Osteocyte (in vitro differentiated cells): ENCODE measurements at regions not wholly inside any gene's neighbourhood (a gene's known extent, or its start where the extent isn't known, plus 50 kb on each side); places are given as distances from the start of the nearest gene placed in this dataset.

ENCODE experiments used
- DNase-seq: peaks from one replicate; pipeline ENCODE4 v3.0.0; 2021; ENCODE audit warnings: mixed read lengths; ENCODE audit not compliant: unreplicated experiment; ENCODE audit errors: extremely low spot score
- H3K27ac Mint-ChIP-seq: one replicate; pipeline ENCODE4 v1.8.0; 2021; ENCODE audit warnings: mild to moderate bottlenecking, mixed read lengths; ENCODE audit not compliant: unreplicated experiment
- H3K27me3 Mint-ChIP-seq: one replicate; pipeline ENCODE4 v1.8.0; 2021; ENCODE audit warnings: mixed read lengths; ENCODE audit not compliant: unreplicated experiment
- H3K36me3 Mint-ChIP-seq: one replicate; pipeline ENCODE4 v1.8.0; 2021; ENCODE audit warnings: mixed read lengths; ENCODE audit not compliant: unreplicated experiment
- H3K4me1 Mint-ChIP-seq: one replicate; pipeline ENCODE4 v1.8.0; 2021; ENCODE audit warnings: mixed read lengths; ENCODE audit not compliant: unreplicated experiment
- H3K4me3 Mint-ChIP-seq: one replicate; pipeline ENCODE4 v1.8.0; 2021; ENCODE audit warnings: mild to moderate bottlenecking, moderate library complexity, mixed read lengths; ENCODE audit not compliant: unreplicated experiment
- H3K9me3 Mint-ChIP-seq: one replicate; pipeline ENCODE4 v1.8.0; 2021; ENCODE audit warnings: mixed read lengths; ENCODE audit not compliant: unreplicated experiment
- CTCF ChIP-seq: fragments of 200-600 bp; sonication (generic); IDR thresholded peaks from 2 replicates; pipeline ENCODE4 v1.5.0; 2021; ENCODE audit warnings: antibody characterized with exemption, mild to moderate bottlenecking, moderate library complexity

- Mint-ChIP-seq H3K4me3 (no peak overlapping the region), H3K36me3 (no peaks in the 10 kb centered on the region), H3K9me3 (no peaks in the 10 kb centered on the region), H3K4me1 (no peaks in the 10 kb centered on the region), H3K27me3 (peaks cover 27% of the 10 kb centered on the region), H3K27ac (no peak overlapping the region)
- no peak for DNase-seq
- TF ChIP-seq CTCF = no peak
Measured at GRCh38 chr3:176741664-176742047, 455.6 kb downstream of the TBL1XR1 start.

- Mint-ChIP-seq H3K36me3 (no peaks in the 10 kb centered on the region), H3K4me3 (no peak overlapping the region), H3K27me3 (peaks cover 27% of the 10 kb centered on the region), H3K27ac (no peak overlapping the region), H3K9me3 (no peaks in the 10 kb centered on the region), H3K4me1 (no peaks in the 10 kb centered on the region)
- DNase-seq = no peak
- TF ChIP-seq CTCF = no peak
Measured at GRCh38 chr3:176740906-176741663, 456.2 kb downstream of the TBL1XR1 start.

- no peaks in the 10 kb centered on the region for H3K4me1 Mint-ChIP-seq
- H3K9me3 Mint-ChIP-seq = no peaks in the 10 kb centered on the region
- H3K27me3 Mint-ChIP-seq = peaks cover 18% of the 10 kb centered on the region
- no peak overlapping the region for H3K27ac Mint-ChIP-seq
- H3K4me3 Mint-ChIP-seq = no peak overlapping the region
- no peak for DNase-seq
- TF ChIP-seq CTCF = no peak
- no peaks in the 10 kb centered on the region for H3K36me3 Mint-ChIP-seq
Measured at GRCh38 chr3:176739159-176739558, 458.1 kb downstream of the TBL1XR1 start.

GRCh38 chr3:176737480-176738110 is 459.7 kb downstream of the TBL1XR1 start:
- no peak for DNase-seq
- Mint-ChIP-seq H3K4me1 (no peaks in the 10 kb centered on the region), H3K27ac (no peak overlapping the region), H3K27me3 (peaks cover 16% of the 10 kb centered on the region), H3K36me3 (no peaks in the 10 kb centered on the region), H3K4me3 (no peak overlapping the region), H3K9me3 (no peaks in the 10 kb centered on the region)
- no peak for TF ChIP-seq CTCF

GRCh38 chr3:176734146-176734545 is 463.1 kb downstream of the TBL1XR1 start:
- no peak for TF ChIP-seq CTCF
- DNase-seq = no peak
- no peaks in the 10 kb centered on the region for H3K4me1 Mint-ChIP-seq
- H3K4me3 Mint-ChIP-seq = no peak overlapping the region
- H3K27ac Mint-ChIP-seq = no peak overlapping the region
- no peaks in the 10 kb centered on the region for H3K9me3 Mint-ChIP-seq
- H3K27me3 Mint-ChIP-seq = peaks cover 10% of the 10 kb centered on the region
- H3K36me3 Mint-ChIP-seq = no peaks in the 10 kb centered on the region
